ENCODE measurements at regions not wholly inside any gene's neighbourhood (a gene's known extent, or its start where the extent isn't known, plus 50 kb on each side); places are given as distances from the start of the nearest gene placed in this dataset.

DNA sequence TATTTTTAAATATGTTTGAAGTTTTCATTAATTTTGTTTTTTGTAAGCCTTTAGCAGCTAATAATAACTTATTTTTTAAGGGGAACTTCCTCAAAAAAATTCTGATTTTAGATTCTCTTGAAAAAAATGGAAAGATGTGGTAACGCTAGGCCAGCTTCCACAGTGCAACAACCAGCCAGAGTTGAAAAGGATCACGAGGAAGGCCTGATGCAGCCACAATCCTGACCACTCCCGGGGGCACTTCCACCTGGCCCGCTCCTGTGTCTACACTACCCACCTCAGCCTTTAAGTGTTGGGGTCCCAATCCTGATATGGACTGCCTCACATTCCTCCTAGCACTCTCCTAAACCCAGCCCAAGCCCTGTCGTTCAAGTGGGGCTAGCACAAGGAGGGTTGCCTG lies 101.1 kb downstream of the TMEM17 start:
- Histone ChIP-seq H3K36me3 (ENCODE audit: control insufficient read depth, insufficient read depth, low read length) (no peaks in the 10 kb centered on the region), H3K4me3 (ENCODE audit: low read depth, low read length) (no peak overlapping the region), H3K27me3 (ENCODE audit: control insufficient read depth, insufficient read depth, low read length) (no peaks in the 10 kb centered on the region)
- CTCF ChIA-PET = no interaction called here
- TF ChIP-seq, protein P1, sequence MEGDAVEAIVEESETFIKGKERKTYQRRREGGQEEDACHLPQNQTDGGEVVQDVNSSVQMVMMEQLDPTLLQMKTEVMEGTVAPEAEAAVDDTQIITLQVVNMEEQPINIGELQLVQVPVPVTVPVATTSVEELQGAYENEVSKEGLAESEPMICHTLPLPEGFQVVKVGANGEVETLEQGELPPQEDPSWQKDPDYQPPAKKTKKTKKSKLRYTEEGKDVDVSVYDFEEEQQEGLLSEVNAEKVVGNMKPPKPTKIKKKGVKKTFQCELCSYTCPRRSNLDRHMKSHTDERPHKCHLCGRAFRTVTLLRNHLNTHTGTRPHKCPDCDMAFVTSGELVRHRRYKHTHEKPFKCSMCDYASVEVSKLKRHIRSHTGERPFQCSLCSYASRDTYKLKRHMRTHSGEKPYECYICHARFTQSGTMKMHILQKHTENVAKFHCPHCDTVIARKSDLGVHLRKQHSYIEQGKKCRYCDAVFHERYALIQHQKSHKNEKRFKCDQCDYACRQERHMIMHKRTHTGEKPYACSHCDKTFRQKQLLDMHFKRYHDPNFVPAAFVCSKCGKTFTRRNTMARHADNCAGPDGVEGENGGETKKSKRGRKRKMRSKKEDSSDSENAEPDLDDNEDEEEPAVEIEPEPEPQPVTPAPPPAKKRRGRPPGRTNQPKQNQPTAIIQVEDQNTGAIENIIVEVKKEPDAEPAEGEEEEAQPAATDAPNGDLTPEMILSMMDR (IDR thresholded peaks at IDR 0.05; ENCODE audit: insufficient read depth, low read depth, low read length) = no peak
- DNase-seq (ENCODE audit: low read depth) = no peak
- POLR2A ChIA-PET = no interaction called here

DNA sequence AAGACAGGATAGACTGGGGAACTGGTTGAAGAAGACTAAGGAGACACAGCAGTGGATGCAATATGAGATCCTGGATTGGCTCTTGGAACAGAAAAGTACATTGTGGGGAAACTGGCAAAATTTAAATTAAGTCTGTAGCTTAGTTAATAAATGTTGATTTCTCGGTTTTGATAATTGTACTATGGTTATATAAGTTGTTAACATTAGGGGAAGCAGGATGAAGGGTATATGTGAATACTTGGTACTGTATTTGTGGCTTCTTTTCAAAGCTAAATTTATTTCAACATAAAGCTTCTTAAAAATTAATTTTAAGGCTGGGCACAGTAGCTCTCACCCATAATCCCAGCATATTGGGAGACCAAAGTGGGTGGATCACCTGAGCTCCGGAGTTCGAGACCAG lies 103.8 kb downstream of the TMEM17 start:
- no peaks in the 10 kb centered on the region for H3K27me3 ChIP-seq (ENCODE audit: control insufficient read depth, insufficient read depth, low read length)
- ChIA-PET CTCF (interaction anchor here (2.2 kb wide), 1 partner anchor 9 kb away, joined by 7 read pairs; no protein-coding TSS in a partner anchor), POLR2A (interaction anchor here (0.6 kb wide), 1 partner anchor 492 kb away, joined by 9 read pairs; no protein-coding TSS in a partner anchor)
- no peaks in the 10 kb centered on the region for H3K36me3 ChIP-seq (ENCODE audit: control insufficient read depth, insufficient read depth, low read length)
- no peak for DNase-seq (ENCODE audit: low read depth)
- TF ChIP-seq, protein P1 (IDR thresholded peaks at IDR 0.05; ENCODE audit: insufficient read depth, low read depth, low read length) = no peak
- H3K4me3 ChIP-seq (ENCODE audit: low read depth, low read length) = no peak overlapping the region

DNA sequence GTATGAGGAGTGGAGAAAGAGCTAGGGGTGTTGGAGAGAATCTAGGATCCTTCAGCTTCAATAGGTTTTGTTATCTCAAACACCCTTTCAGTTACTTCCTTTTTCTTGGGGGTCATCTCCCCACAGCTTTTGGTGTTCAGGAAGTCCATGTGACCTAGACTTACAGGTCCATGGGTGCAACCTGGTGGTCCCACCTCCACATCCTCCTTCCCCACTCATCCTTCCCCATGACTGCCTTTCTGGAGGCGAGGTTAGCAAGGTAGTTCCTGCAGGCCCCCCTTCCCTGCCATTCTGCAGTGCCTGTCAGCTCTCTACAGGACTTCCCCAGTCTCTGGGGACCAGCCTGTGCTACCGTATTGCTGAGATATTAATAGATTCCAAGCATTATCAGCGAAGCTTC lies 107.6 kb downstream of the TMEM17 start:
- ChIA-PET POLR2A (no interaction called here), CTCF (interaction anchor here (2.4 kb wide), 1 partner anchor 13 kb away, joined by 7 read pairs; no protein-coding TSS in a partner anchor)
- H3K36me3 ChIP-seq (ENCODE audit: control insufficient read depth, insufficient read depth, low read length) = no peaks in the 10 kb centered on the region
- H3K27me3 ChIP-seq (ENCODE audit: control insufficient read depth, insufficient read depth, low read length) = no peaks in the 10 kb centered on the region
- no peak overlapping the region for H3K4me3 ChIP-seq (ENCODE audit: low read depth, low read length)
- TF ChIP-seq, protein P1 (IDR thresholded peaks at IDR 0.05; ENCODE audit: insufficient read depth, low read depth, low read length) = no peak
- no peak for DNase-seq (ENCODE audit: low read depth)

DNA sequence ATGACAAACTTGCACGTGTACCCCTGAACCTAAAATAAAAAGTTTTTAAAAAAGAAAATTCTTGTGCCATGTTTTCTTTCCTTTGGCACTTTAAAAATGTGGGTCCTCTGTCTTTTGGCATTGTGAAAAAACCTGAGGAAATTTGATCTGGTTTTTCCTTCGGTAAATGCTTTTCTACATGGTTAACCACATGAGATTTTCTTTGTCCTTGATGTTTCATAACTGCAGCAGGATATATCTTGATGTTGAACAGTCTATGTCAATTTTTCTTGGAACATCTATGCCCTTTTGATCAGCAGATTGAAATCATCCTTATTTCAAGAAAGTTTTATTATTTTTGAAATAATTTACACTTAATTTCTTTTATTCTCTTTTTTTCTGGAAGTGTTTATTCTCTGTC lies 109.1 kb downstream of the TMEM17 start:
- ChIA-PET CTCF (interaction anchor here (2.4 kb wide), 1 partner anchor 15 kb away, joined by 7 read pairs; no protein-coding TSS in a partner anchor), POLR2A (interaction anchor here (0.6 kb wide), 1 partner anchor 401 kb away, joined by 4 read pairs; no protein-coding TSS in a partner anchor)
- H3K4me3 ChIP-seq (ENCODE audit: low read depth, low read length) = no peak overlapping the region
- H3K27me3 ChIP-seq (ENCODE audit: control insufficient read depth, insufficient read depth, low read length) = peaks cover 2% of the 10 kb centered on the region
- DNase-seq (ENCODE audit: low read depth) = no peak
- H3K36me3 ChIP-seq (ENCODE audit: control insufficient read depth, insufficient read depth, low read length) = no peaks in the 10 kb centered on the region
- TF ChIP-seq, protein P1 (IDR thresholded peaks at IDR 0.05; ENCODE audit: insufficient read depth, low read depth, low read length) = no peak

DNA sequence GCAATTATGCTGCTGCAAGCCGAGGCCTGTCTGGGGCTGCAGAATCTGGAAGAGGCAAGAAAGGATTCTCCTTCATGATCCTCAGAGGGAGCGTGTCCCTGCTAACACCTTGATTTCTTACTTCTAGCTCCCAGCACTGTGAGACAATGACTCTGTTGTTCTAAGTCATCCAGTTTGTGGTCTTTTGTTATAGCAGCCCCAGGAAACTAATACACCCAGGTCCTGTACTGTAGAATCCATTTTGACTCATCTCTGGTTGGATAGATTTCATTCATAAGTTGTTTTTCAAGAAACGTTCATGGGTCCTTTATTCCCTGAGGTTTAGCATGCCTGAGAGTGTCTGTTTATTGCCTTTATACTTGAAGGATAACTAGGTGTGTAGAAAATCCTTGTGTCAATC lies 112.7 kb downstream of the TMEM17 start:
- Histone ChIP-seq H3K4me3 (ENCODE audit: low read depth, low read length) (no peak overlapping the region), H3K36me3 (ENCODE audit: control insufficient read depth, insufficient read depth, low read length) (no peaks in the 10 kb centered on the region), H3K27me3 (ENCODE audit: control insufficient read depth, insufficient read depth, low read length) (peaks cover 2% of the 10 kb centered on the region)
- TF ChIP-seq, protein P1 (IDR thresholded peaks at IDR 0.05; ENCODE audit: insufficient read depth, low read depth, low read length) = no peak
- DNase-seq (ENCODE audit: low read depth) = no peak
- CTCF ChIA-PET = interaction anchor here (1.2 kb wide), 2 partner anchors 18 to 481 kb away, joined by 4 to 5 read pairs; no protein-coding TSS in a partner anchor
- POLR2A ChIA-PET = no interaction called here

All from BJ (cell line).